GM21526 (cell line): ENCODE measurements at regions not wholly inside any gene's neighbourhood (a gene's known extent, or its start where the extent isn't known, plus 50 kb on each side); places are given as distances from the start of the nearest gene placed in this dataset.

ENCODE experiments used
- ATAC-seq: cut with Tn5 transposase; IDR thresholded peaks from one replicate; pipeline ENCODE4 v1.9.1; 2021; ENCODE audit warnings: moderate library complexity; ENCODE audit not compliant: unreplicated experiment, low FRiP score

GRCh38 chr4:136867465-136867864 is 664.8 kb downstream of the PCDH18 start:
- no peak for ATAC-seq

DNA sequence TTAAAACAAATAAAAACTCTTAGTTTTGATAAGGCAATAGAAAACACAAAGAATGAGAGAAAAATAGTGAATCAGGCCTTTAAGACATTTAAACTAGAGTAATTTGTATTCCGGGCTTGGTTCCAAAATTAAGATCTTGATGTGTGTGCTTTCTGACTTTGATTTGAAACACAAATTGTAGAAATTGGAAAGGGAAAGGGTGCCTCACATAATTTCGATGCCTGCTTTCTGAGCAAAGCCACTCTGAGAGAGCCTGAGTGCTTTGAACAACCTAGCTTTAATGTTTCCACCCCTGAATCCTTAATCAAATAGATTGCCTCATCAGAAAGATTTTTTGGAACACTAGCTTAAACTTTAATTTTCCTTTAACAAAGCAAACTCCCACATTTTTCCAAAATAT is 666.8 kb downstream of the PCDH18 start:
- no peak for ATAC-seq

DNA sequence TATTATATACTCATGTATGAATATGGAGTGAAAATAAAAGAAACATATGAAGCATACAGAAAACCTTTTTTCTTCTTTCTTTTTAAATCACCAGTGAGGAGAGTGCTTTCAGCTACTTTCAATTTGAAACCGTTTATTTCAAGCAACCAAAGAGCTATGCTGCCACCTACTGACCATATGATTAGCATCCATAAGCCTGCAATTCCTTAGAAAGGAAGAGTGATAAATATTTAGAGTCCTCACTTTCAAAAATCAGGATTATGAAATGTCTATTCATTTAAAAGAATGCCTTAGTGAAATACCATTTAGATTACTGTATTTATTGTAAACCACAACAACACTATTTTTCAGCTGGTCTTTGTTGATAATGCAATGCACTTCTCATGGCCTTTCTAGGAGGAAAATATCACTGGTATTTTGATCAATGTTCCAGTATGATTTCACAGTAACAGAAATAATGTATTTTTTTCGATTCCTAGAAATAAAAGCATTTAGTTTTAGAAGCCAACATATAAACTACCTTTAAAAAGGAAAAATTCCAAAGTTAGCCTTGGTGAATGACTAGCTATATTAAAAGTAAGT is 667.6 kb downstream of the PCDH18 start:
- peak; percentile 80 for ATAC-seq

DNA sequence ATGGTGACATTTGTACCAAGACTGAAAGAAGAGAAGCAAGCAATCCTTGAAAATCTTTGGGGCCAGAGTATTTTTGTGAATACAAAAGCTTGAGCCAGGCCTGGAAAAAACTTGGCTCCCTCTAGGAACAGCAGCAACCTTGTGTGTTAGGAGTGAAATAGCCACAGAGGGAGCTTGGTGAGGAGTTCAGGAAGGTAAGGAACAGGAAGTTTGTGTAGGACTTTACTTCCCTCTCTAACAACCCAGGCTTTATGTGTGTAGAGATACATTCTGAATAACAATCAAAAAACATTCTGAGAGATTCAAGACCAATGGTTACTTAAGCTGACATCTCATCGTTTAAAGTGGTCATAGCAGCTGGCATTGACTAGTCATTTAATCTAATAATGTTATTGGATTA is 668.5 kb downstream of the PCDH18 start:
- no peak for ATAC-seq

- ATAC-seq: no peak
Measured at GRCh38 chr4:136862653-136863052, 669.6 kb downstream of the PCDH18 start.

DNA sequence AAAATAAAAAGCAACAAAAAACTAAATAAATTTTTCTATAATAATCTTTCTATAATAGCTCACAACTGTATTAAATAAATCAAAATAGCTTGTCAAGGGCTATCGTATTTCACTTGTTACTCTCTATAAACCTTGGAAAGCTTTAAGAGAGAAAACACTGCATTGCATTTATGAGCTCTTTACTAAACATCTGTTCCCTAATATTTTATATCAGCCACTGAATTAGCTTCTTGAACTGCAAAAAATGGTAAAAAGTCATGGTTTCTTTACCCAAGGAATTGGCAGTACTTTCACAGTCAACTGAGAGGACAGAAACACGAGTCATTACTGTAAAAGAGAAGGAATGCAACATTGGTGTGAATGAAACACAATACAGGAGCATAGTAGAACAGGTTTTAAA is 671.2 kb downstream of the PCDH18 start:
- ATAC-seq: no peak

- no peak for ATAC-seq
Measured at GRCh38 chr4:136858903-136859302, 673.4 kb downstream of the PCDH18 start.

DNA sequence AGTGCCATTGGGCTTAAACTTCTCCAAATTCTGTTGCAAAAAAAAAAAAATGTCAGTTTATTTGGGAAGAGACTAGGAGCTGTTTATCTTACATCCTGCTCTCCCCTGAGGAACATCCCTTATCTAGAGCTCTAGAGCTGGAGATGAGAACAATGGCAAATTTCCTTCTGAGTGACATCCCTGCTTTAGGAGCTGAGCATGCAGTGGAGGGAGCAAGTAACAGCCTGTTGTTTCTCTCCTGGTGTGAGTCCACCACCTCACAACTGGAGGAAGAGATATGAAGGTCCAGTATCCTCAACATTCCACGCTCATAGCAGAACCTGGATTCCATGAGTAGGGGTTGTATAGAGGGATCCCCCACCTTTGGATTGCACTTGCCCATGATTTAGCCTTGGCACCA is 676.4 kb downstream of the PCDH18 start:
- no peak for ATAC-seq

GRCh38 chr4:136850446-136850845 is 681.8 kb downstream of the PCDH18 start:
- ATAC-seq: no peak

DNA sequence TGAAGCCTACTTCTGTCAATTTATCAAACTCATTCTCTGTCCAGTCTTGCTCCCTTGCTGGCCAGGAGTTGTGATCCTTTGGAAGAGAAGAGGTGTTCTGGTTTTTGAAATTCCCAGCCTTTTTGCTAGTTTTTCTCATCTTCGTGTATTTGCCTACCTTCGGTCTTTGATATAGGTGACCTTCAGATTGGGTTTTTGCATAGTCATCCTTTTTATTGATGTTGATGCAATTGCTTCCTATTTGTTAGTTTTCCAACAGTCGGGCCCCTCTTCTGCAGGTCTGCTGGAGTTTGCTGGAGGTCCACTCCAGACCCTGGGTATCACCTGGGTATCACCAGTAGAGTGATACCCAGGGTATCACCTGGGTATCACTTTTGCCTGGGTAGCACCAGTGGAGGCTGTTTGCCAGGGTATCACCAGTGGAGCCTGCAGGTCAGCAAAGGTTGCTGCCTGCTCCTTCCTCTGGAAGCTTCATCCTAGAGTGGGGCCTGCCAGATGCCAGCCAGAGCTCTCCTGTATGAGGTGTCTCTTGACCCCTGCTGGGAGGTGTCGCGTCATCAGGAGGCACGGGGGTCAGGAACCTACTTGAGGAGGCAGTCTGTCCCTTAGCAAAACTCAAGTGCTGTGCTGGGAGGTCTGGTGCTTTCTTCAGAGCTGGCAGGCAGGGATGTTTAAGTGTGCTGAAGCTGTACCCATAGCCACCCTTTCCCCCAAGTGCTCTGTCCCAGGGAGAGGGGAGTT is 684.2 kb downstream of the PCDH18 start:
- no peak for ATAC-seq

- no peak for ATAC-seq
Measured at GRCh38 chr4:136841526-136841925, 690.8 kb downstream of the PCDH18 start.

- no peak for ATAC-seq
Measured at GRCh38 chr4:136838607-136839006, 693.7 kb downstream of the PCDH18 start.

- ATAC-seq: no peak
Measured at GRCh38 chr4:136831553-136831952, 700.7 kb downstream of the PCDH18 start.

DNA sequence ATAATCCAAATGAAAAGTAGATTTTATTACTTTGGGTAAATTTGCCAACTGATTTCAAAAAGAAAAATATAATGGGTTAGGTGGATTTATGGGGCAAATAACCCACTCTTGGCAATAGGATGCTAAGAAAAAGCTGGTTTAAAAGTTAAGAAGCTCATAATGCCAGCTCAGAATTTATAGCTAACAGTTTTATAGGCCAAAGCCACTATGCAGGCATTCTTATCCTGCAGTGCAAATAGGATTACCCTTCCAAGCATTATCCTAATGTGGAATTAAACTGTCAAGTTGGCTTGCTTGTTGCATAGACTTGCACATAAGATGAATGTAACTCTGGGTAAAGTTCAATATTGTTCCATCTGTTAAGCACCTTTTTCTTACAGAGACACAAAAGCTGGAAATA is 703.0 kb downstream of the PCDH18 start:
- no peak for ATAC-seq

GRCh38 chr4:136823020-136823419 is 709.3 kb downstream of the PCDH18 start:
- no peak for ATAC-seq

DNA sequence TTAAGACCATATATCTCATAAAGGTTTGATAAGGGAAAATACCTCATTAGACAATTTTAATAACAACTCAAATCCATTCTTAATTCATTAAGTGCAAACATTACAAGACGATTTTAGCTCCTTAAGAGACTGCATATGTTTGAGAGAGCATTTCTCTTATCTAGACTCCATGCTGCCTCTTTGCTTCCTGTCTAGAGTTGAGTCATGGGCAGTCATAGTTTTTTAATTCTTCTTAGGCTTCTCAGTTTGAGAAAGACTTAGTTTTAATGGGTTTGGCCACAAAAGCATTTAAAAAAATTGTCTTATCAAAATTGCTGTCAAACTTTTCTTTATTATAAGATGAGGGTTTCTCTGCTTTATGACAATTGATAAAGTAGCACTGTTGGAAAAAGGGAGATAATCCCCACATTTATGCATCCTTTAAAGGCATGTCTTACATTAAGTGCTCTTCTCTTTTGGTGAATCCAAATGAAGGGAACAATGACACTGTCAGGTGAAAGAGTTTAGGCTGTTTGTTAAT is 713.4 kb downstream of the PCDH18 start:
- ATAC-seq: no peak

- ATAC-seq: no peak
Measured at GRCh38 chr4:136812100-136812880, 720.0 kb downstream of the PCDH18 start.

DNA sequence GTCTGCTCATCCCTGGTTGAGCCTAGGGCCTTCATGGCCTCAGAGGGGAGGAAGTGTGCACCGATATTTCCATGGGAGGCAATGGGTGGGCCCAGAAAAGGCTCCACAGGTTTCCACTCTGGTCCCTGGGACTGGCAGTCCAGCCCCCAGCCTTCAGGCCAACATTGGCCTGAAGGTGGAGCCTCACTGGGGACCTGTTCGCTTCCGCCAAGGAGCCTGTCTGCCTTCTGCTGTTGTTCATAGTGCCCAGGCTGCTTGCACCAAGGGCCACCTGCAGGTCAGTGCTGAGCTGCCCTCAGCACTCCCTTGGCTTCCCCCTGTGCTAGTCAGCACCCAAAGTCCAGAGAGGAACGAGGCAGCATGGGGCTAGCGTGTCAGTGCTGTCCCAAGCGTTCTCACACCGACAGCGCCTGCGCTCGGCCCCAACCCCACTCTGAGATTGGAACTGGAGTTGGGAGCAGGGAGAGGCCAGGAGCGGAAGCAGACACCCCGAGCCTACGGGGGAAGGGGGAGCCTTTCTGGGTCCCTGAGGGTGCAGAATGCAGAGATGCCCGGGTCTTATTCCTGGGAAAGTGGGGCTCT is 720.7 kb downstream of the PCDH18 start:
- ATAC-seq: no peak

GRCh38 chr4:136810626-136811025 is 721.7 kb downstream of the PCDH18 start:
- ATAC-seq: no peak

DNA sequence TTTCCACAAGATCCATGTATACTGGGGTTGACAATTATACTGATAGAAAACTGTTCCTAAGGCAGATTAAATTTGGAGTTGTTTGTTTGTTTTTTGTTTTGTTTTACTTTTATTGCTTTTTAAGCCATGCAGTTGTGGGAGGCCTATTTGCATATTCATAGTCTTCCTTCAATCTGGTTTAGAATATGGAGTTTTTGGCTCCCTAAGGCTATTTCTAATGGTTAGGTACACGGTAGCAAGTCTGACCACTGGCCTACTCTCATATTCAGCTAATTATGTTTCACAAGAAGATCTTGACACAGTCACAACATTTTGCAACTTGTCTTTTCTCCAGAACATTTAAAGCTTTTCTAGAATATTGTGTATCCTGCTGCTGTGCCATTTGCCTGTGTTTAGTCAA is 725.5 kb downstream of the PCDH18 start:
- ATAC-seq: no peak

DNA sequence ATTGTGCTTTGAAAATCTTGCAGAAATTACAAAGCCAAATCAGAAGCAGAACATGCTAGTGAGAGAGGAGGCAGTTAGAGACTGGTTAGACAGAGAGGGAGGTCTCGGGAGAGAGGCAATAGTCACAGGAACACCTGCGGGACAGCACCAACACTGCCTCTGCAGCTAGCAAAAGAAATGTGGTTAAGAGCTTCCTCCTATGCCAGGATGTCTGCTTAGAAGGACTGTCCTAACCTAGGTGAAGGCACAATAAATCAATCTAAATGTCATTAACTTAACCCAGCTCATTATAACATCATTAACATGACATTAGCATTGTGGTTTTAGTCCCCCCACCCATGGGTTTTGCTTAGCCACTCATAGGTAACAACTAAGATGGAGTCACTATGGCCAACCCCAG is 726.7 kb downstream of the PCDH18 start:
- ATAC-seq: no peak
